Fibroblast of pulmonary artery (primary cell): ENCODE measurements at regions not wholly inside any gene's neighbourhood (a gene's known extent, or its start where the extent isn't known, plus 50 kb on each side); places are given as distances from the start of the nearest gene placed in this dataset.

Experiments
- DNase-seq: peaks from one replicate; pipeline ENCODE4 v3.0.0-alpha.2; 2010; ENCODE audit warnings: low read depth
- H3K4me3 ChIP-seq: replicated peaks from 2 replicates; pipeline ENCODE4 v1.5.1; 2011; ENCODE audit warnings: low read depth, mild to moderate bottlenecking, control low read depth, low read length, moderate library complexity
- CTCF ChIP-seq: IDR thresholded peaks from 2 replicates; pipeline ENCODE4 v1.5.1; 2011; ENCODE audit warnings: mild to moderate bottlenecking, control low read depth, low read length, inconsistent platforms; ENCODE audit errors: missing control alignments

- DNase-seq: no peak
- H3K4me3 ChIP-seq: no peak overlapping the region
- no peak for TF ChIP-seq CTCF
Observed at GRCh38 chr3:124043023-124043422, 51.1 kb upstream of the ROPN1 start.

GRCh38 chr3:124044956-124045355, 53.0 kb upstream of the ROPN1 start:
- TF ChIP-seq CTCF: no peak
- no peak for DNase-seq
- H3K4me3 ChIP-seq: no peak overlapping the region

- no peak for TF ChIP-seq CTCF
- no peak overlapping the region for H3K4me3 ChIP-seq
- DNase-seq: no peak
Observed at GRCh38 chr3:124048967-124049798, 57.3 kb upstream of the ROPN1 start.

GRCh38 chr3:124051636-124052035, 59.7 kb upstream of the ROPN1 start:
- no peak overlapping the region for H3K4me3 ChIP-seq
- TF ChIP-seq CTCF: no peak
- no peak for DNase-seq

GRCh38 chr3:124053871-124054270, 61.9 kb upstream of the ROPN1 start:
- no peak for TF ChIP-seq CTCF
- no peak for DNase-seq
- H3K4me3 ChIP-seq: no peak overlapping the region

GRCh38 chr3:124056846-124057245, 64.9 kb upstream of the ROPN1 start:
- no peak overlapping the region for H3K4me3 ChIP-seq
- DNase-seq: no peak
- TF ChIP-seq CTCF: no peak

- DNase-seq: no peak
- no peak overlapping the region for H3K4me3 ChIP-seq
- no peak for TF ChIP-seq CTCF
Observed at GRCh38 chr3:124057420-124057819, 65.5 kb upstream of the ROPN1 start.
